IMR-90 (cell line): ENCODE measurements at regions not wholly inside any gene's neighbourhood (a gene's known extent, or its start where the extent isn't known, plus 50 kb on each side); places are given as distances from the start of the nearest gene placed in this dataset.

Source experiments
- ATAC-seq: fragments of 200-7000 bp; cut with Tn5 transposase; 2 replicates; pipeline ENCODE4 v1.9.1; 2020; ENCODE audit warnings: low read depth, mild to moderate bottlenecking, moderate library complexity
- BruUV-seq: library from RNA; stranded (reverse); fragments of 400-500 nt; replicated peaks from 2 replicates; lab custom pipeline; 2021; lab: Mats Ljungman, UMichigan
- CTCF ChIA-PET: fragments of 300-600 bp; formaldehyde crosslinking; extraction: SDS; loops from one replicate; lab custom pipeline; 2021; ENCODE audit warnings: antibody characterized with exemption; lab: Yijun Ruan, JAX
- POLR2A ChIA-PET: fragments of 300-600 bp; sonication (Branson Sonifier 250); formaldehyde crosslinking; loops from one replicate; lab custom pipeline; 2022; ENCODE audit warnings: antibody characterized with exemption; ENCODE audit not compliant: unreplicated experiment; lab: Charles Lee
- DNase-seq: peaks from one replicate; pipeline ENCODE4 v3.0.0; 2013
- H2AFZ ChIP-seq: replicated peaks from 2 replicates; pipeline ENCODE3; 2013; ENCODE audit warnings: low read length, mild to moderate bottlenecking; ENCODE audit not compliant: poor library complexity
- H2AK5ac ChIP-seq: 2 replicates; pipeline ENCODE4 v1.6.1; 2013; ENCODE audit warnings: low read depth, low read length, inconsistent platforms
- H2AK9ac ChIP-seq: replicated peaks from 2 replicates; pipeline ENCODE3; 2013; ENCODE audit warnings: mild to moderate bottlenecking, low read depth, low read length, moderate library complexity; ENCODE audit not compliant: poor library complexity
- H2BK120ac ChIP-seq: 2 replicates; pipeline ENCODE4 v1.6.1; 2013; ENCODE audit warnings: low read depth, low read length, inconsistent platforms
- H2BK15ac ChIP-seq: 3 replicates; pipeline ENCODE4 v1.6.1; 2013; ENCODE audit warnings: low read depth, low read length, inconsistent platforms
- H2BK20ac ChIP-seq: 2 replicates; pipeline ENCODE4 v1.6.1; 2013; ENCODE audit warnings: low read depth, mild to moderate bottlenecking, inconsistent platforms, low read length, moderate library complexity
- H2BK5ac ChIP-seq: 2 replicates; pipeline ENCODE4 v1.6.1; 2013; ENCODE audit warnings: mild to moderate bottlenecking, low read depth, low read length, inconsistent platforms; ENCODE audit not compliant: poor library complexity, severe bottlenecking
- H3K14ac ChIP-seq: replicated peaks from 2 replicates; pipeline ENCODE4 v1.6.1; 2013; ENCODE audit warnings: low read depth, low read length, inconsistent platforms
- H3K18ac ChIP-seq: 2 replicates; pipeline ENCODE4 v1.6.1; 2013; ENCODE audit warnings: low read depth, low read length, control low read depth
- H3K23ac ChIP-seq: 2 replicates; pipeline ENCODE4 v1.6.1; 2013; ENCODE audit warnings: low read depth, low read length, inconsistent platforms
- H3K27ac ChIP-seq: 2 replicates; pipeline ENCODE4 v1.5.1; 2013; ENCODE audit warnings: mild to moderate bottlenecking, control low read depth, low read length; ENCODE audit not compliant: insufficient read depth
- H3K27me3 ChIP-seq: 2 replicates; pipeline ENCODE4 v1.6.1; 2013; ENCODE audit warnings: low read length; ENCODE audit not compliant: control insufficient read depth, insufficient read depth
- H3K36me3 ChIP-seq: 2 replicates; pipeline ENCODE4 v1.6.1; 2013; ENCODE audit warnings: low read length, mixed read lengths; ENCODE audit not compliant: control insufficient read depth, insufficient read depth
- H3K4ac ChIP-seq: 2 replicates; pipeline ENCODE4 v1.6.1; 2013; ENCODE audit warnings: low read depth, low read length, inconsistent platforms
- H3K4me1 ChIP-seq: 2 replicates; pipeline ENCODE4 v1.6.1; 2013; ENCODE audit warnings: low read length, mixed read lengths; ENCODE audit not compliant: control insufficient read depth, insufficient read depth
- H3K4me2 ChIP-seq: 2 replicates; pipeline ENCODE4 v1.6.1; 2013; ENCODE audit warnings: low read depth, mild to moderate bottlenecking, control low read depth, low read length, moderate library complexity
- H3K4me3 ChIP-seq: 2 replicates; pipeline ENCODE4 v1.5.1; 2013; ENCODE audit warnings: low read depth, mild to moderate bottlenecking, control low read depth, low read length, moderate library complexity; ENCODE audit not compliant: insufficient read depth
- H3K56ac ChIP-seq: 2 replicates; pipeline ENCODE4 v1.6.1; 2013; ENCODE audit warnings: low read length, inconsistent platforms; ENCODE audit not compliant: insufficient read depth; ENCODE audit errors: extremely low read depth
- H3K79me1 ChIP-seq, 2 experiments: 2 replicates each; pipeline ENCODE4 v1.6.1; 2013; ENCODE audit warnings: low read length in 2 of 2, inconsistent platforms in 1 of 2, low read depth in 1 of 2
- H3K9ac ChIP-seq: 2 replicates; pipeline ENCODE4 v1.6.1; 2013; ENCODE audit warnings: low read depth, low read length, control low read depth
- H3K9me1 ChIP-seq: 2 replicates; pipeline ENCODE4 v1.6.1; 2013; ENCODE audit warnings: low read length, inconsistent platforms; ENCODE audit not compliant: insufficient read depth
- H3K9me3 ChIP-seq: 2 replicates; pipeline ENCODE4 v1.6.1; 2013; ENCODE audit warnings: low read length; ENCODE audit not compliant: control insufficient read depth, insufficient read depth
- H4K20me1 ChIP-seq: 2 replicates; pipeline ENCODE4 v1.6.1; 2013; ENCODE audit warnings: low read length, inconsistent platforms; ENCODE audit not compliant: insufficient read depth
- H4K5ac ChIP-seq: 2 replicates; pipeline ENCODE4 v1.6.1; 2013; ENCODE audit warnings: mild to moderate bottlenecking, low read depth, low read length, control low read depth
- H4K8ac ChIP-seq, 2 experiments: 2 replicates each; pipeline ENCODE4 v1.6.1; 2013; ENCODE audit warnings: low read depth in 2 of 2, low read length in 2 of 2, control low read depth in 1 of 2, inconsistent platforms in 1 of 2
- H4K91ac ChIP-seq: 2 replicates; pipeline ENCODE4 v1.6.1; 2013; ENCODE audit warnings: low read depth, low read length, inconsistent platforms; ENCODE audit not compliant: insufficient read depth
- BHLHE40 ChIP-seq: fragments of 150-350 bp; IDR thresholded peaks from 2 replicates; pipeline ENCODE4 v1.6.1; 2016; ENCODE audit warnings: mild to moderate bottlenecking, low read depth, low read length
- CEBPB ChIP-seq: IDR thresholded peaks from 2 replicates; pipeline ENCODE4 v1.6.1; 2012; ENCODE audit warnings: low read depth, low read length, improper control_type of control experiment
- CHD1 ChIP-seq: IDR thresholded peaks from 2 replicates; pipeline ENCODE4 v1.6.1; 2012; ENCODE audit warnings: low read depth, low read length, improper control_type of control experiment
- FOS ChIP-seq: fragments of 150-350 bp; IDR thresholded peaks from 2 replicates; pipeline ENCODE4 v1.6.1; 2016; ENCODE audit warnings: low read depth, low read length
- MAFK ChIP-seq: IDR thresholded peaks from 2 replicates; pipeline ENCODE4 v1.6.1; 2012; ENCODE audit warnings: low read depth, low read length, improper control_type of control experiment
- MAZ ChIP-seq: IDR thresholded peaks from 2 replicates; pipeline ENCODE4 v1.6.1; 2012; ENCODE audit warnings: low read depth, mild to moderate bottlenecking, low read length, improper control_type of control experiment, moderate library complexity, borderline replicate concordance
- MXI1 ChIP-seq: IDR thresholded peaks from 2 replicates; pipeline ENCODE4 v1.6.1; 2012; ENCODE audit warnings: low read depth, mild to moderate bottlenecking, low read length, moderate library complexity, borderline replicate concordance
- NFE2L2 ChIP-seq: fragments of 150-350 bp; IDR thresholded peaks from 2 replicates; pipeline ENCODE4 v1.6.1; 2016; ENCODE audit warnings: low read depth, mild to moderate bottlenecking, low read length
- POLR2A ChIP-seq: IDR thresholded peaks from 2 replicates; pipeline ENCODE4 v1.6.1; 2012; ENCODE audit warnings: mild to moderate bottlenecking, low read depth, low read length
- RCOR1 ChIP-seq: IDR thresholded peaks from 2 replicates; pipeline ENCODE4 v1.6.1; 2012; ENCODE audit warnings: mild to moderate bottlenecking, low read length, improper control_type of control experiment; ENCODE audit not compliant: insufficient replicate concordance
- RFX5 ChIP-seq: IDR thresholded peaks from 2 replicates; pipeline ENCODE4 v1.8.0; 2012; ENCODE audit warnings: low read depth, mild to moderate bottlenecking, low read length, moderate library complexity
- SMC3 ChIP-seq: fragments of 150-350 bp; IDR thresholded peaks from 2 replicates; pipeline ENCODE4 v1.6.1; 2016; ENCODE audit warnings: low read depth, mild to moderate bottlenecking, antibody characterized with exemption, low read length, moderate library complexity
- WGBS, 2 experiments: methylation state at CpG; one replicate each; pipeline versions ENCODE4 v1.1.5 to v1.1.7; 2013; ENCODE audit warnings: missing lambda C conversion rate in 2 of 2; ENCODE audit not compliant: insufficient read length in 1 of 2; ENCODE audit errors: extremely low coverage in 2 of 2; 5-methylcytosine and 5-hydroxymethylcytosine counted together
- dilution Hi-C: fragments of 300-500 bp; cut with HindIII; formaldehyde crosslinking; loops from one replicate; pipeline ENCODE4 v1.14.3; 2018; ENCODE audit warnings: low sequenced_read_pairs; ENCODE audit not compliant: unreplicated experiment
- in situ Hi-C: fragments of 300-500 bp; cut with MboI; formaldehyde crosslinking; loops from 3 replicates; pipeline ENCODE4 v1.14.3; 2019; ENCODE audit warnings: low sequenced_read_pairs, inconsistent platforms, mixed read lengths
- intact Hi-C: fragments of 100-400 bp; cut with micrococcal nuclease; formaldehyde crosslinking; loops from 2 replicates; pipeline ENCODE4 v1.10.0; 2022
- TF ChIP-seq, protein P1 (sequence below): fragments of 150-350 bp; IDR thresholded peaks from 2 replicates; pipeline ENCODE4 v1.6.1; 2016; ENCODE audit warnings: low read depth, mild to moderate bottlenecking, low read length, moderate library complexity, borderline replicate concordance
- TF ChIP-seq, protein P2 (sequence below): conservative IDR thresholded peaks from 2 replicates; pipeline ENCODE4 v1.5.1; 2012; ENCODE audit warnings: mild to moderate bottlenecking, low read depth, low read length, improper control_type of control experiment
- TF ChIP-seq, protein P3 (sequence below): fragments of 150-350 bp; IDR thresholded peaks from 2 replicates; pipeline ENCODE4 v1.6.1; 2017; ENCODE audit warnings: mild to moderate bottlenecking, antibody characterized with exemption, low read length, low read depth

DNA sequence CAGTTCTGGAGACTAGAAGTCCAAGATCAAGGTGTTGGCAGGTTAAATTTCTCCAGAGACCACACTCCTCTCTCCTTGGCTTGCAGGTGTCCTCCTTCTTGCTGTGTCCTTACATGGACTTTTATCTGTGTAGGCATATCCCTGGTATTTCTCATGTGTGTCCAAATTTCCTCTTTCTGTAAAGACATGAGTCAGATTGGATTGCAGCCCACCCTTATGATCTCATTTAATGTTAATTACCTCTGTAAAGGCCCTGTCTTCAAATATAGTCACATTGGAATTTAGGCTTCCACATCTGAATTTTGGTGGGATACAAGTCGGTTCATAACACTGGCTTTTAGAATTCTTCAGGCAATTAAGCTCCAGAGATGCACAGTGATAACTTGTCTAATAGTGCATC lies 322.2 kb upstream of the GRIA1 start:
- H3K9me1 ChIP-seq = no peaks in the 10 kb centered on the region
- no peak overlapping the region for H3K56ac ChIP-seq
- H3K36me3 ChIP-seq = no peaks in the 10 kb centered on the region
- no peak overlapping the region for H3K9ac ChIP-seq
- DNase-seq (no peak), ATAC-seq (no peak)
- no peak overlapping the region for H3K18ac ChIP-seq
- in situ Hi-C loops (no loop called here), intact Hi-C loops (no loop called here), dilution Hi-C loops (no loop called here)
- no TSS peak for BruUV-seq
- no CpG with 5 or more reads among the region's 1 CpG for WGBS, 2 experiments
- H2BK20ac ChIP-seq = no peak overlapping the region
- POLR2A ChIA-PET = no interaction called here
- H3K9me3 ChIP-seq = peaks cover 5% of the 10 kb centered on the region
- H3K4me2 ChIP-seq = no peak overlapping the region
- no peaks in the 10 kb centered on the region for H3K27me3 ChIP-seq
- H2AFZ ChIP-seq = no peak overlapping the region
- no peak overlapping the region for H2BK120ac ChIP-seq
- no peak overlapping the region for H3K23ac ChIP-seq
- no peak overlapping the region for H3K14ac ChIP-seq
- TF ChIP-seq RCOR1 (no peak), MAFK (no peak), FOS (no peak), MAZ (no peak), SMC3 (no peak), POLR2A (no peak), NFE2L2 (no peak), RFX5 (no peak), BHLHE40 (no peak), CEBPB (no peak), MXI1 (no peak), CHD1 (no peak)
- TF ChIP-seq, protein P1, sequence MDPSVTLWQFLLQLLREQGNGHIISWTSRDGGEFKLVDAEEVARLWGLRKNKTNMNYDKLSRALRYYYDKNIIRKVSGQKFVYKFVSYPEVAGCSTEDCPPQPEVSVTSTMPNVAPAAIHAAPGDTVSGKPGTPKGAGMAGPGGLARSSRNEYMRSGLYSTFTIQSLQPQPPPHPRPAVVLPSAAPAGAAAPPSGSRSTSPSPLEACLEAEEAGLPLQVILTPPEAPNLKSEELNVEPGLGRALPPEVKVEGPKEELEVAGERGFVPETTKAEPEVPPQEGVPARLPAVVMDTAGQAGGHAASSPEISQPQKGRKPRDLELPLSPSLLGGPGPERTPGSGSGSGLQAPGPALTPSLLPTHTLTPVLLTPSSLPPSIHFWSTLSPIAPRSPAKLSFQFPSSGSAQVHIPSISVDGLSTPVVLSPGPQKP = no peak
- TF ChIP-seq, protein P2, sequence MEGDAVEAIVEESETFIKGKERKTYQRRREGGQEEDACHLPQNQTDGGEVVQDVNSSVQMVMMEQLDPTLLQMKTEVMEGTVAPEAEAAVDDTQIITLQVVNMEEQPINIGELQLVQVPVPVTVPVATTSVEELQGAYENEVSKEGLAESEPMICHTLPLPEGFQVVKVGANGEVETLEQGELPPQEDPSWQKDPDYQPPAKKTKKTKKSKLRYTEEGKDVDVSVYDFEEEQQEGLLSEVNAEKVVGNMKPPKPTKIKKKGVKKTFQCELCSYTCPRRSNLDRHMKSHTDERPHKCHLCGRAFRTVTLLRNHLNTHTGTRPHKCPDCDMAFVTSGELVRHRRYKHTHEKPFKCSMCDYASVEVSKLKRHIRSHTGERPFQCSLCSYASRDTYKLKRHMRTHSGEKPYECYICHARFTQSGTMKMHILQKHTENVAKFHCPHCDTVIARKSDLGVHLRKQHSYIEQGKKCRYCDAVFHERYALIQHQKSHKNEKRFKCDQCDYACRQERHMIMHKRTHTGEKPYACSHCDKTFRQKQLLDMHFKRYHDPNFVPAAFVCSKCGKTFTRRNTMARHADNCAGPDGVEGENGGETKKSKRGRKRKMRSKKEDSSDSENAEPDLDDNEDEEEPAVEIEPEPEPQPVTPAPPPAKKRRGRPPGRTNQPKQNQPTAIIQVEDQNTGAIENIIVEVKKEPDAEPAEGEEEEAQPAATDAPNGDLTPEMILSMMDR = no peak
- TF ChIP-seq, protein P3, sequence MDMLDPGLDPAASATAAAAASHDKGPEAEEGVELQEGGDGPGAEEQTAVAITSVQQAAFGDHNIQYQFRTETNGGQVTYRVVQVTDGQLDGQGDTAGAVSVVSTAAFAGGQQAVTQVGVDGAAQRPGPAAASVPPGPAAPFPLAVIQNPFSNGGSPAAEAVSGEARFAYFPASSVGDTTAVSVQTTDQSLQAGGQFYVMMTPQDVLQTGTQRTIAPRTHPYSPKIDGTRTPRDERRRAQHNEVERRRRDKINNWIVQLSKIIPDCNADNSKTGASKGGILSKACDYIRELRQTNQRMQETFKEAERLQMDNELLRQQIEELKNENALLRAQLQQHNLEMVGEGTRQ = no peak
- H3K79me1 ChIP-seq = no peaks in the 10 kb centered on the region
- H3K27ac ChIP-seq = no peak overlapping the region
- no peak overlapping the region for H3K4me3 ChIP-seq
- no peak overlapping the region for H4K91ac ChIP-seq
- H2BK5ac ChIP-seq = no peak overlapping the region
- no peak overlapping the region for H4K8ac ChIP-seq
- H2BK15ac ChIP-seq = no peak overlapping the region
- no peak overlapping the region for H3K4ac ChIP-seq
- H4K20me1 ChIP-seq = no peaks in the 10 kb centered on the region
- H3K4me1 ChIP-seq = no peaks in the 10 kb centered on the region
- CTCF ChIA-PET = no interaction called here
- H4K5ac ChIP-seq = no peak overlapping the region
- H2AK9ac ChIP-seq = no peak overlapping the region
- no peak overlapping the region for H2AK5ac ChIP-seq
